Peyer's patch (tissue), 4 donors: ENCODE measurements at regions not wholly inside any gene's neighbourhood (a gene's known extent, or its start where the extent isn't known, plus 50 kb on each side); places are given as distances from the start of the nearest gene placed in this dataset.
"Not testable (repeated sequence)": the region's sequence is repeated elsewhere in the genome, so short reads cannot be mapped to it uniquely, and the experiment has no call there.

ENCODE experiments used
- POLR2A ChIP-seq, 2 donors: fragments of 450-650 bp; IDR thresholded peaks; one replicate each; pipeline ENCODE4 v1.5.1; 2017; ENCODE audit warnings: antibody characterized with exemption in 2 of 2, mild to moderate bottlenecking in 2 of 2, moderate library complexity in 2 of 2
- TF ChIP-seq, protein P1 (sequence below), 6 experiments: fragments of 450-650 bp in 4 of 6; fragments of 200-600 bp in 2 of 6; sonication (generic) in 1 of 6; IDR thresholded peaks; one replicate each; pipeline ENCODE4 v1.5.1; 2017 to 2019; ENCODE audit warnings: antibody characterized with exemption in 6 of 6, mild to moderate bottlenecking in 3 of 6, moderate library complexity in 1 of 6

DNA sequence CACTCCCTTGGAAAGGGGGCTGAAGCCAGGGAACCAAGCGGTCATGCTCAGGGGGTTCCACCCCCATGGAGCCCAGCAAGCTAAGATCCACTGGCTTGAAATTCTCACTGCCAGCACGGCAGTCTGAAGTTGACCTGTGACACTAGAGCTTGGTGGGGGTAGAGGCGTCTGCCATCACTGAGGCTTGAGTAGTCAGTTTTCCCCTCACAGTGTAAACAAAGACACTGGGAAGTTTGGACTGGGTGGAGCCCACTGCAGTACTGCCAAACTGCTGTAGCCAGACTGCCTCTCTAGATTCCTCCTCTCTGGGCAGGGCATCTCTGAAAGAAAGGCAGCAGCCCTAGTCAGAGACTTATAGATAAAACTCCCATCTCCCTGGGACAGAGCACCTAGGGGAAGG, 215.6 kb upstream of the USP24 start:
- TF ChIP-seq POLR2A (IDR thresholded peaks at IDR 0.05): not testable (repeated sequence)
- TF ChIP-seq, protein P1, sequence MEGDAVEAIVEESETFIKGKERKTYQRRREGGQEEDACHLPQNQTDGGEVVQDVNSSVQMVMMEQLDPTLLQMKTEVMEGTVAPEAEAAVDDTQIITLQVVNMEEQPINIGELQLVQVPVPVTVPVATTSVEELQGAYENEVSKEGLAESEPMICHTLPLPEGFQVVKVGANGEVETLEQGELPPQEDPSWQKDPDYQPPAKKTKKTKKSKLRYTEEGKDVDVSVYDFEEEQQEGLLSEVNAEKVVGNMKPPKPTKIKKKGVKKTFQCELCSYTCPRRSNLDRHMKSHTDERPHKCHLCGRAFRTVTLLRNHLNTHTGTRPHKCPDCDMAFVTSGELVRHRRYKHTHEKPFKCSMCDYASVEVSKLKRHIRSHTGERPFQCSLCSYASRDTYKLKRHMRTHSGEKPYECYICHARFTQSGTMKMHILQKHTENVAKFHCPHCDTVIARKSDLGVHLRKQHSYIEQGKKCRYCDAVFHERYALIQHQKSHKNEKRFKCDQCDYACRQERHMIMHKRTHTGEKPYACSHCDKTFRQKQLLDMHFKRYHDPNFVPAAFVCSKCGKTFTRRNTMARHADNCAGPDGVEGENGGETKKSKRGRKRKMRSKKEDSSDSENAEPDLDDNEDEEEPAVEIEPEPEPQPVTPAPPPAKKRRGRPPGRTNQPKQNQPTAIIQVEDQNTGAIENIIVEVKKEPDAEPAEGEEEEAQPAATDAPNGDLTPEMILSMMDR (IDR thresholded peaks at IDR 0.05): not testable (repeated sequence)
